Smooth muscle cell (in vitro differentiated cells): ENCODE measurements at regions not wholly inside any gene's neighbourhood (a gene's known extent, or its start where the extent isn't known, plus 50 kb on each side); places are given as distances from the start of the nearest gene placed in this dataset.
A peak's percentile ranks its signal among the peaks of the same experiment; 100 is the strongest.

Experiments used
- DNase-seq: peaks from one replicate; lab custom pipeline; 2025; ENCODE audit not compliant: unreplicated experiment; lab: John Stamatoyannopoulos, UW
- H2AFZ ChIP-seq: fragments of 200-600 bp; sonication (generic); 2 replicates; pipeline ENCODE4 v1.6.0; 2016; ENCODE audit warnings: antibody characterized with exemption, low read depth, mild to moderate bottlenecking
- H3F3A ChIP-seq: fragments of 200-600 bp; sonication (generic); 2 replicates; pipeline ENCODE4 v1.6.0; 2017; ENCODE audit warnings: antibody characterized with exemption, low read depth
- H3K27ac ChIP-seq: fragments of 200-600 bp; sonication (generic); 2 replicates; pipeline ENCODE4 v1.5.1; 2016; ENCODE audit warnings: low read depth, mild to moderate bottlenecking
- H3K27me3 ChIP-seq: fragments of 200-600 bp; sonication (generic); 2 replicates; pipeline ENCODE4 v1.6.1; 2016; ENCODE audit warnings: low read depth, mild to moderate bottlenecking
- H3K36me3 ChIP-seq: fragments of 200-600 bp; sonication (generic); 2 replicates; pipeline ENCODE4 v1.5.1; 2016; ENCODE audit warnings: low read depth
- H3K4me1 ChIP-seq: fragments of 200-600 bp; sonication (generic); 2 replicates; pipeline ENCODE4 v1.5.1; 2016; ENCODE audit warnings: low read depth
- H3K4me2 ChIP-seq: fragments of 200-600 bp; sonication (generic); 2 replicates; pipeline ENCODE4 v1.6.0; 2016; ENCODE audit warnings: mild to moderate bottlenecking
- H3K4me3 ChIP-seq: fragments of 200-600 bp; sonication (generic); 2 replicates; pipeline ENCODE4 v1.5.1; 2016; ENCODE audit warnings: mild to moderate bottlenecking
- H3K79me2 ChIP-seq: fragments of 200-600 bp; sonication (generic); 2 replicates; pipeline ENCODE4 v1.6.0; 2016; ENCODE audit warnings: low read depth, mild to moderate bottlenecking
- H3K9ac ChIP-seq: fragments of 200-600 bp; sonication (generic); 2 replicates; pipeline ENCODE4 v1.6.0; 2016; ENCODE audit warnings: low read depth
- H3K9me3 ChIP-seq: fragments of 200-600 bp; sonication (generic); replicated peaks from 2 replicates; pipeline ENCODE4 v1.5.1; 2016; ENCODE audit warnings: low read depth
- H4K20me1 ChIP-seq: fragments of 200-600 bp; sonication (generic); 2 replicates; pipeline ENCODE4 v1.6.0; 2016; ENCODE audit warnings: low read depth
- CTCF ChIP-seq: fragments of 200-600 bp; sonication (generic); IDR thresholded peaks from 2 replicates; pipeline ENCODE4 v1.5.1; 2017; ENCODE audit warnings: borderline replicate concordance, mild to moderate bottlenecking, antibody characterized with exemption; ENCODE audit not compliant: insufficient read depth, poor library complexity, severe bottlenecking
- WGBS: methylation state at CpG from one replicate; pipeline ENCODE4 v1.1.7; 2016; ENCODE audit warnings: low lambda C conversion rate; 5-methylcytosine and 5-hydroxymethylcytosine counted together

GRCh38 chr14:71553779-71554178 is 378.4 kb upstream of the RGS6 start:
- H3K9me3 ChIP-seq = no peaks in the 10 kb centered on the region
- peak overlapping the region; percentile 89 for H3K27ac ChIP-seq
- no peak for TF ChIP-seq CTCF
- WGBS = 98% methylated on average over 3 of the region's 3 CpGs
- no peak for DNase-seq
- no peak overlapping the region for H3K4me2 ChIP-seq
- H3K4me1 ChIP-seq = peaks cover 34% of the 10 kb centered on the region
- no peaks in the 10 kb centered on the region for H3K27me3 ChIP-seq
- no peaks in the 10 kb centered on the region for H3K36me3 ChIP-seq
- H4K20me1 ChIP-seq = no peaks in the 10 kb centered on the region
- H3K9ac ChIP-seq = no peak overlapping the region
- no peak overlapping the region for H2AFZ ChIP-seq
- peaks cover 29% of the 10 kb centered on the region for H3F3A ChIP-seq
- peaks cover 58% of the 10 kb centered on the region for H3K79me2 ChIP-seq
- no peak overlapping the region for H3K4me3 ChIP-seq

GRCh38 chr14:71554323-71554722 is 377.9 kb upstream of the RGS6 start:
- H3F3A ChIP-seq = peaks cover 29% of the 10 kb centered on the region
- peaks cover 34% of the 10 kb centered on the region for H3K4me1 ChIP-seq
- 92% methylated on average over 2 of the region's 2 CpGs for WGBS
- no peaks in the 10 kb centered on the region for H3K27me3 ChIP-seq
- no peak overlapping the region for H3K9ac ChIP-seq
- peaks cover 57% of the 10 kb centered on the region for H3K79me2 ChIP-seq
- no peak overlapping the region for H3K4me3 ChIP-seq
- no peak for TF ChIP-seq CTCF
- H3K27ac ChIP-seq = peak overlapping the region; percentile 89
- no peak overlapping the region for H2AFZ ChIP-seq
- peak overlapping the region; percentile 67 for H3K4me2 ChIP-seq
- no peaks in the 10 kb centered on the region for H3K36me3 ChIP-seq
- H3K9me3 ChIP-seq = no peaks in the 10 kb centered on the region
- H4K20me1 ChIP-seq = no peaks in the 10 kb centered on the region
- DNase-seq = no peak

- Histone ChIP-seq H3F3A (peaks cover 23% of the 10 kb centered on the region), H3K4me2 (peak overlapping the region; percentile 67), H3K4me1 (peaks cover 34% of the 10 kb centered on the region), H3K9me3 (no peaks in the 10 kb centered on the region), H3K36me3 (no peaks in the 10 kb centered on the region), H2AFZ (no peak overlapping the region), H4K20me1 (no peaks in the 10 kb centered on the region), H3K27ac (peak overlapping the region; percentile 89), H3K27me3 (no peaks in the 10 kb centered on the region), H3K4me3 (peak overlapping the region; percentile 7), H3K9ac (peak overlapping the region; percentile 39), H3K79me2 (peaks cover 63% of the 10 kb centered on the region)
- WGBS = 77% methylated on average over 2 of the region's 2 CpGs
- DNase-seq = no peak
- TF ChIP-seq CTCF = no peak
Measured at GRCh38 chr14:71554959-71555612, 377.1 kb upstream of the RGS6 start.
